ENCODE measurements at regions not wholly inside any gene's neighbourhood (a gene's known extent, or its start where the extent isn't known, plus 50 kb on each side); places are given as distances from the start of the nearest gene placed in this dataset.

DNA sequence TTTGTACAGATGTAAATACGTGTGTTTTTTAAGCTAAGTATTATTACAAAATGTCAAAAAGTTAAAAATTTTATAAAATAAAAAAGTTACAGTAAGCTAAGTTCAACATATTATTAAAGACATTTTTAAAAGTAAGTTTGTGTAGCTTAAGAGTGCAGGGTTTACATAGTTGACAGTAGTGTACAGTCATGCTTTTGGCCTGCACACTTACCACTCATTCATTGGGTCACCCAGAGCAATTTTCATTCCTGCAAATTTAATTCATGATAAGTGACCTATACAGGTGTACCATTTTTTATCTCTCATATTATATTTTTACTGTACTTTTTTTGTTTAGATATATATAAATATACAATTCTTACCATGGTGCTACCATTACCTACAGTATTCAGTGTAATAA lies 769.9 kb upstream of the SLITRK6 start:
- no peak for DNase-seq (ENCODE audit: extremely low spot score)
- ChIA-PET CTCF (interaction anchor here (0.7 kb wide), 1 partner anchor 9 kb away, joined by 3 read pairs; no protein-coding TSS in a partner anchor), POLR2A (no interaction called here)
- TF ChIP-seq FOXK2 (IDR thresholded peaks at IDR 0.05) (no peak), L3MBTL2 (conservative IDR thresholded peaks at IDR 0.05) (no peak), BHLHE40 (IDR thresholded peaks at IDR 0.05; ENCODE audit: borderline replicate concordance) (no peak), ARNT (IDR thresholded peaks at IDR 0.05) (no peak), SP1 (IDR thresholded peaks at IDR 0.05) (no peak)
- TF ChIP-seq, protein P1, sequence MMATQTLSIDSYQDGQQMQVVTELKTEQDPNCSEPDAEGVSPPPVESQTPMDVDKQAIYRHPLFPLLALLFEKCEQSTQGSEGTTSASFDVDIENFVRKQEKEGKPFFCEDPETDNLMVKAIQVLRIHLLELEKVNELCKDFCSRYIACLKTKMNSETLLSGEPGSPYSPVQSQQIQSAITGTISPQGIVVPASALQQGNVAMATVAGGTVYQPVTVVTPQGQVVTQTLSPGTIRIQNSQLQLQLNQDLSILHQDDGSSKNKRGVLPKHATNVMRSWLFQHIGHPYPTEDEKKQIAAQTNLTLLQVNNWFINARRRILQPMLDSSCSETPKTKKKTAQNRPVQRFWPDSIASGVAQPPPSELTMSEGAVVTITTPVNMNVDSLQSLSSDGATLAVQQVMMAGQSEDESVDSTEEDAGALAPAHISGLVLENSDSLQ (IDR thresholded peaks at IDR 0.05): no peak

- CTCF ChIA-PET: no interaction called here
- DNase-seq (ENCODE audit: extremely low spot score): no peak
- POLR2A ChIA-PET: no interaction called here
- TF ChIP-seq HDGF (IDR thresholded peaks at IDR 0.05; ENCODE audit: borderline replicate concordance) (no peak), SUZ12 (IDR thresholded peaks at IDR 0.05) (no peak), L3MBTL2 (conservative IDR thresholded peaks at IDR 0.05) (no peak), SP1 (IDR thresholded peaks at IDR 0.05) (no peak), ZNF384 (IDR thresholded peaks at IDR 0.05) (no peak), ELF4 (IDR thresholded peaks at IDR 0.05) (no peak), BHLHE40 (IDR thresholded peaks at IDR 0.05; ENCODE audit: borderline replicate concordance) (no peak), ARNT (IDR thresholded peaks at IDR 0.05) (no peak), FOXA1 (IDR thresholded peaks at IDR 0.05) (no peak), FOXK2 (IDR thresholded peaks at IDR 0.05) (no peak), LEF1 (IDR thresholded peaks at IDR 0.05; ENCODE audit: borderline replicate concordance) (no peak), NFRKB (IDR thresholded peaks at IDR 0.05) (no peak), TARDBP (IDR thresholded peaks at IDR 0.05) (no peak), CTBP1 (IDR thresholded peaks at IDR 0.05; ENCODE audit: borderline replicate concordance) (no peak)
Observed at GRCh38 chr13:86569974-86570373, 770.8 kb upstream of the SLITRK6 start.

GRCh38 chr13:86572115-86572514 lies 772.9 kb upstream of the SLITRK6 start:
- no peak for DNase-seq (ENCODE audit: extremely low spot score)

DNA sequence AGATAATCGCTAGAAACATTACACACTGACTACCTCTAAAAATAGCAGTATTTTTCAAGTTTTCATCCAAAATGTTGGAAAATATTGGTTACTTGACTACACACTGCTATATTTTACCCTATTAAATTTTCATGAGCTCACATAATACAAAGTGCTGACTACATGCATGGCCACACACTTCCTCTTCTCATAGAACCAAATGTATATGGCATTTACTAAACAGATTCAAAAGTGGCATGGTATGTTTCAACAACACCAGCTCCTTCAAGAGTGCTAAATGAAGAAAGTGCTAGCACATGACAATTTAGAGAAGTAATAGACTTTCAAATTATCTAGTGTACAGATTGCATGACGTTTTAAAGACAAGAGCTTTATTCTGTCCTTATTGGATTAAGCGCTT lies 780.4 kb upstream of the SLITRK6 start:
- TF ChIP-seq CTBP1 (IDR thresholded peaks at IDR 0.05; ENCODE audit: borderline replicate concordance): no peak
- TF ChIP-seq ELF4 (IDR thresholded peaks at IDR 0.05): no peak
- no peak for TF ChIP-seq LEF1 (IDR thresholded peaks at IDR 0.05; ENCODE audit: borderline replicate concordance)
- TF ChIP-seq ZNF384 (IDR thresholded peaks at IDR 0.05): no peak
- TF ChIP-seq BHLHE40 (IDR thresholded peaks at IDR 0.05; ENCODE audit: borderline replicate concordance): no peak
- TF ChIP-seq, protein P1 (IDR thresholded peaks at IDR 0.05): no peak
- TF ChIP-seq SUZ12 (IDR thresholded peaks at IDR 0.05): no peak
- no peak for TF ChIP-seq FOXM1 (IDR thresholded peaks at IDR 0.05; ENCODE audit: borderline replicate concordance)
- TF ChIP-seq NFRKB (IDR thresholded peaks at IDR 0.05): no peak
- TF ChIP-seq HDGF (IDR thresholded peaks at IDR 0.05; ENCODE audit: borderline replicate concordance): no peak
- no peak for TF ChIP-seq L3MBTL2 (conservative IDR thresholded peaks at IDR 0.05)
- no peak for TF ChIP-seq TARDBP (IDR thresholded peaks at IDR 0.05)
- no peak for TF ChIP-seq SP1 (IDR thresholded peaks at IDR 0.05)
- ChIA-PET CTCF (no interaction called here), POLR2A (no interaction called here)
- DNase-seq (ENCODE audit: extremely low spot score): no peak

More at GRCh38 chr13:86572115-86572514, 772.9 kb upstream of the SLITRK6 start:
- ChIA-PET POLR2A (no interaction called here), CTCF (no interaction called here)
- TF ChIP-seq HDGF (IDR thresholded peaks at IDR 0.05; ENCODE audit: borderline replicate concordance): no peak
- no peak for TF ChIP-seq SP1 (IDR thresholded peaks at IDR 0.05)
- no peak for TF ChIP-seq BHLHE40 (IDR thresholded peaks at IDR 0.05; ENCODE audit: borderline replicate concordance)
- TF ChIP-seq FOXM1 (IDR thresholded peaks at IDR 0.05; ENCODE audit: borderline replicate concordance): no peak
- no peak for TF ChIP-seq SUZ12 (IDR thresholded peaks at IDR 0.05)
- no peak for TF ChIP-seq ARNT (IDR thresholded peaks at IDR 0.05)
- TF ChIP-seq, protein P1 (IDR thresholded peaks at IDR 0.05): no peak
- no peak for TF ChIP-seq TARDBP (IDR thresholded peaks at IDR 0.05)
- no peak for TF ChIP-seq L3MBTL2 (conservative IDR thresholded peaks at IDR 0.05)
- TF ChIP-seq ZNF384 (IDR thresholded peaks at IDR 0.05): no peak
- TF ChIP-seq CTBP1 (IDR thresholded peaks at IDR 0.05; ENCODE audit: borderline replicate concordance): no peak

DNA sequence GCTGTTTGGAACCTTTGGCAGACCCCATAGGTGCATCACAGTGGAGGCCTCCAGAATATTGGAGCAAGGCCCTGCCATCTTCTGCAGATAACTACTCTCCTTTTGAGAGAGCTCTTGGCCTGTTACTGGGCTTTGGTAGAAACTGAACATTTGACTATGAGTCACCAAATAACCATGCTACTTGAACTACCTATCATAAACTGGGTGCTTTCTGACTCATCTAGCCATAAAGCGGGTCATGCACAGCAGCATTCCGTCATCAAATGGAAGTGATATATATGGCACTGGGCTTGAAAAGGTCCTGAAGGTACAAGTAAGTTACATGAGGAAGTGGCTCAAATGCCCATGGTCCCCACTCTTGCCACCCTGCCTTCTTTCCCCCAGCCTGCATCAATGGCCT lies 782.5 kb upstream of the SLITRK6 start:
- TF ChIP-seq FOXK2 (IDR thresholded peaks at IDR 0.05) (no peak), HDGF (IDR thresholded peaks at IDR 0.05; ENCODE audit: borderline replicate concordance) (no peak), FOXM1 (IDR thresholded peaks at IDR 0.05; ENCODE audit: borderline replicate concordance) (no peak), NFRKB (IDR thresholded peaks at IDR 0.05) (no peak), ARNT (IDR thresholded peaks at IDR 0.05) (no peak), L3MBTL2 (conservative IDR thresholded peaks at IDR 0.05) (no peak), SUZ12 (IDR thresholded peaks at IDR 0.05) (no peak), BHLHE40 (IDR thresholded peaks at IDR 0.05; ENCODE audit: borderline replicate concordance) (no peak), ELF4 (IDR thresholded peaks at IDR 0.05) (no peak), ZNF384 (IDR thresholded peaks at IDR 0.05) (no peak), LEF1 (IDR thresholded peaks at IDR 0.05; ENCODE audit: borderline replicate concordance) (no peak), CTBP1 (IDR thresholded peaks at IDR 0.05; ENCODE audit: borderline replicate concordance) (no peak), FOXA1 (IDR thresholded peaks at IDR 0.05) (no peak), SP1 (IDR thresholded peaks at IDR 0.05) (no peak), TARDBP (IDR thresholded peaks at IDR 0.05) (no peak)
- TF ChIP-seq, protein P1 (IDR thresholded peaks at IDR 0.05): no peak
- POLR2A ChIA-PET: no interaction called here
- DNase-seq (ENCODE audit: extremely low spot score): no peak
- CTCF ChIA-PET: no interaction called here

- DNase-seq (ENCODE audit: extremely low spot score): no peak
- TF ChIP-seq L3MBTL2 (conservative IDR thresholded peaks at IDR 0.05): no peak
- no peak for TF ChIP-seq ZNF384 (IDR thresholded peaks at IDR 0.05)
- TF ChIP-seq TARDBP (IDR thresholded peaks at IDR 0.05): no peak
- no peak for TF ChIP-seq SUZ12 (IDR thresholded peaks at IDR 0.05)
- no peak for TF ChIP-seq CTBP1 (IDR thresholded peaks at IDR 0.05; ENCODE audit: borderline replicate concordance)
- TF ChIP-seq, protein P1 (IDR thresholded peaks at IDR 0.05): no peak
- no peak for TF ChIP-seq BHLHE40 (IDR thresholded peaks at IDR 0.05; ENCODE audit: borderline replicate concordance)
- no peak for TF ChIP-seq FOXK2 (IDR thresholded peaks at IDR 0.05)
- TF ChIP-seq HDGF (IDR thresholded peaks at IDR 0.05; ENCODE audit: borderline replicate concordance): no peak
- TF ChIP-seq LEF1 (IDR thresholded peaks at IDR 0.05; ENCODE audit: borderline replicate concordance): no peak
- no peak for TF ChIP-seq ELF4 (IDR thresholded peaks at IDR 0.05)
- TF ChIP-seq ARNT (IDR thresholded peaks at IDR 0.05): no peak
- TF ChIP-seq NFRKB (IDR thresholded peaks at IDR 0.05): no peak
- TF ChIP-seq FOXM1 (IDR thresholded peaks at IDR 0.05; ENCODE audit: borderline replicate concordance): no peak
- no peak for TF ChIP-seq FOXA1 (IDR thresholded peaks at IDR 0.05)
- TF ChIP-seq SP1 (IDR thresholded peaks at IDR 0.05): no peak
- CTCF ChIA-PET: no interaction called here
- POLR2A ChIA-PET: no interaction called here
Observed at GRCh38 chr13:86584301-86584700, 785.1 kb upstream of the SLITRK6 start.
